Body of pancreas (tissue), 4 donors: ENCODE measurements at regions not wholly inside any gene's neighbourhood (a gene's known extent, or its start where the extent isn't known, plus 50 kb on each side); places are given as distances from the start of the nearest gene placed in this dataset.

Source experiments
- CTCF ChIP-seq, 7 experiments: fragments of 450-650 bp in 4 of 7; fragments of 200-600 bp in 3 of 7; sonication (generic) in 3 of 7; IDR thresholded peaks; one replicate each; pipeline ENCODE4 v1.5.1; 2016 to 2019; ENCODE audit warnings: antibody characterized with exemption in 7 of 7
- POLR2A ChIP-seq, 3 donors: fragments of 450-650 bp; IDR thresholded peaks; one replicate each; pipeline ENCODE4 v1.6.1; 2016; ENCODE audit warnings: antibody characterized with exemption in 3 of 3, mild to moderate bottlenecking in 2 of 3

- TF ChIP-seq CTCF (IDR thresholded peaks at IDR 0.05): no peak
- TF ChIP-seq POLR2A (IDR thresholded peaks at IDR 0.05): no peak
These were observed 488.3 kb downstream of the ANKRD50 start for GRCh38 chr4:124224256-124224655.
